ENCODE measurements at regions not wholly inside any gene's neighbourhood (a gene's known extent, or its start where the extent isn't known, plus 50 kb on each side); places are given as distances from the start of the nearest gene placed in this dataset.
A peak's percentile ranks its signal among the peaks of the same experiment; 100 is the strongest.

DNA sequence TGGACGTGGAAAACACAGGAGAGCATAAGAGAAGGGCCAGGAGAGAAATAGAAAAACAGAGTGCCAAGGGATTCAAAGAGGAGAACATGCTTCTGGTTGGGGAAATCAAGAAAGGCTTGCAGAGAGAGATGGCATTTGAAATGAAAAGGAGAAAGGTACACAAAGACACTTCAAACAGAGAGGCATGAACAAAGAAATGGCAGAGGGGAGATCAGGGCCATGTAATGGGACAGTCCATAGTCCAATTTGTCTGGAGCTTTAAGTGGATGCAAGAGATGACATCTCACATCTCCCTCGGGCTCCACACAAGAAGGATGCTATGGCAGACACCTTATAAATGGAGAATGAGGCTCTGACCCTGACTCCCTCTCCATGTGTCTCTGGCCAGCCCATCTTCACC, 331.1 kb downstream of the MLLT3 start:
- DNase-seq = no peak

DNA sequence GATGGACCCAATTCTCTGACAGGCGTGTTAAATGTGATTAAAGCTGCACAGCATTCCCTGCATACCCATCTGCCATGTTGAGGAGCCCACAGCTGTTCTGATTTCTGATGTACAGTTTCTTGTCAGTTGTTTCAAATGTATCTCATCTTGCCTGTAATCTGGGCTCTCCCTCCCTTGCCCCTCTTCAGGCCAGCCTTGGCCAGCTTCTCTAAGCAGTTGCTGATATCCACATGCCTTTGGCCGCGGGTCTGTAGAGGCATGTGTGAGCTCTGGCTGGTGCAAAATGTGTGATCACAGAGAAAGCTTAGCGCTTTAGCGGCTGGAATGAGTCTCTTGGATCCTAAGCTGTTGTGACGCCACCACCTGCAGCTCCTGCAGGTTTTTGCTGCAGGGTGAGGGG, 332.0 kb downstream of the MLLT3 start:
- DNase-seq = no peak

DNA sequence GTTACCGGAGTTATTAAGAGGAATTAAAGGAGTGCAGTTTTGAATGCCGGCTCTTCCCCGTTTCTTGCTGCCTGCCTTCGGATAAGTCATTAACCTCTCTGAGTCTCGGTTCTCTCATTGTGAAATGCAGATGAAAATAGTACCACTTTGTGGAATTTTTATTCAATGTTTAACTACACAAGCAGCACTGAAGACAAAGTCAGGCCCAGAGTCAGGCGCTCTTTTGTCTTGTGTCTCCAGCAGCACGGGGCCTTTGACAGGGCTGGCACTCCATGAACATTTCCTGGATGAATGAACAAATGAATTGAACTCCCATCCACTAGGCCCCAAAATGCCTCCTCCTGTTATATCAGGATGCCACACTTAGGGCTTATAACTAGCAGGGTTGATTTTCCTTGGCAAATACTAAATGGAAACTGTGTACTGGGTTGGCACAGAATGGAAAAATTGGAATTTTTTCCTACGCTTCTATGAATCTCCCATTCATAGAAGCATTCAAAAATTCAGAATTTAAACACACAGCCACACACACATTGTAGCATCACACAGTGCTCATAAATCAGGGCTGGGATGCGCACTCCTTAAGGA, 332.8 kb downstream of the MLLT3 start:
- no peak for DNase-seq

DNA sequence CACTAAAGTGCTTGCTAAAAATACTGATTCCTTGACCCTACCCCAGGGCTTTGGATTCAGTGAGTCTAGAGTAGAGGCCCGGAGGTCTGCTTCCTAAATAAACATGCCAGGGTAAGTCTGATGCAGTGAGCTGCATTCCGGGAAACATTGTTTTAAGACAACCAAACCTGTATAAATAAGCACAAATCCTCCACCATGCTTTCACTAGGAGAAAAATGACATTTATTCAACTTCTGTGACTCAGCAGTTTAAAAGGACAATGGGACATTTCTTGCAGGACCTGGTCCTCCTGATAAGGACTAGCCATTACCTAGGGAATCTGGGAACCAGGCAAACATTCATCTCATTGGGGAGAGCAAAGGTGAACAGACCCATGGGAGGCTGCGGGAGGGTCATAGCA, 335.3 kb downstream of the MLLT3 start:
- DNase-seq = no peak

DNA sequence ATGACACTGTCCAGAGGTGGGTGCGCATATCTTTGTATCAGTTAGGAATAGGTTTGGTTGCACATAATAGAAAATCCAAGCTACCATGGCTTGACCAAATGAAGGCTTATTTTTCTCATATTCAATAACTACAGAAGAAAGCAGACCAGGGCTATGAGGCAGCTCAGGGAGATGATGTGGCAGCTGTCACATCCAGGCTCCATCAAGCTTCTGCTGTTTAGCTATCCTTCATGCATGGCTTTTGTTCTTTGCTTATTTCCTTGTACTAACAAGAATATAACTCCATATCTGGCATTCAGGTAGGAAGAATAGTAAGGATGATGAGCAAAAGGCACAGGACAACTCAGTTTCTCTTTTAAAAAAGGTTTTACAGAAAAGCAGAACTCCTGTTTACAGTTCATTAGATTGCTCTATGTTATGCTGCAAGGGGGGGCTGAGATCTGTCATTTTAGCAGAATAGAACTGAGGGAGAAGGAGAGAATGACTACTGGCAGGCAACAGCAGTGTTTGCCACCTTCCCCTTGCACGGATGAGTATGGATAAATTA, 336.1 kb downstream of the MLLT3 start:
- no peak for DNase-seq

DNA sequence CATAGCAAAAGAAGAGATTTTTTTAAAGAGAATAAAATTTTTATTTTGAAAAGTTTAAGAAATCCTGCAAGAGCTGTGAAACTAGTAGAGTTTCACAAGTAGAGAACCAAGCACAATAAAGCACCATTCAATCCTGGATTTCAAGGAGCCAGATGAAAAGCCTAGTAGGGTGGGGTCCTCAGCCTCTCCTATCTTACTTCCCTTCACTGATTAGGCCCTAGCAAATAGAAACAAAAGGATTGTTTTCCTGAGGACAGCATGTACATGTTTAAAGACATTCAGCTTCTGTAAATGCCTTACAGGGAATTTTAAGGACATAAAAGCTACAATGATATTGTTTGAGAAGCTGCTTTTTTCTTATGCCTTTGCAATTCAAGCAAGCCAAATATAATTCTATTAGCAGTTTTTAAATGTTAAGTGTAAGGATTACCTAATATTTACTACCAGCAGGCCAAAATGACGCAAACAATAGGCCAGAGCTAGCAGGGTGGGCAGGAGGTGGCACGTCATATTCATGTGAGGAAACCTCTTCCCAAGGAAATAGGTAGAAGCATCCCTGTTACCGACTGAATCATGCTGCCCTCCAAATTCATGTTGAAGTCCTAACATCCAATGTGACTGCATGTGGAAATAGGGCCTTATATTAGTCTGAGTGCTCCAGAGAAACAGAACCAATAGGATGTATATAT, 337.6 kb downstream of the MLLT3 start:
- no peak for DNase-seq

DNA sequence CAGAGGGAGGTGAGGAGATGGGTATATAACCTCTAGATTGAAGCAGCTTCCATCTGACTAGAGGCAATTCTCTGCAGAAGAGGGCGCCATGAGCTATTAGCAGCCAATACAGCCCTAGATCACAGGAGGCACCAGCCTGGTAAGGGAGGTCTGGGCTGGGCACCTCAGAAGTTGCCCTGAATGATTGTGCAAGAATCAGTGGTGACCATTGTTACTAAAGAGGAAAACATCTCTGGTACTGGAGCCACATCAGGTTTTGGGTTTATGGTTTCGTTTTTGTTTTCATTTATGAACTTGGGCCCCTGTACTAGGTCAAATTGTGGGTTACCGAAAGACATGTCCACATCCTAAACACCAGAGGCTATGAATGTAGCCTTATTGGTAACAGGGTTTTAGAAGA, 342.0 kb downstream of the MLLT3 start:
- DNase-seq = no peak

DNA sequence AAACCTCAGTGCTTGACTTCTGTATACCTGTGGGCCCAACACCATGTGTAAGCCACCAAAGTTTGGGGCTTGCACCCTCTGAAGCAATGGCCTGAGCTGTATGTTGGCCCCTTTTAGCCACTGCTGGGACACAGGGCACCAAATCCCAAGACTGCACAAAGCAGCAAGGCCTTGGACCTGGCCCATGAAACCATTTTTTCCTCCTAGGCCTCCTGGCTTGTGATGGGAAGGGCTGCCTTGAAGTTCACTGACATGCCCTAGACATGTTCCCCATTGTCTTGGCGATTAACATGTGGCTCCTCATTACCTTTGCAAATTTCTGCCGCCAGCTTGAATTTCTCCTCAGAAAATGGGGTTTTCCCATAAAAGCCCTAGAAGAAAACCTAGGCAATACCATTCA, 345.5 kb downstream of the MLLT3 start:
- no peak for DNase-seq

DNA sequence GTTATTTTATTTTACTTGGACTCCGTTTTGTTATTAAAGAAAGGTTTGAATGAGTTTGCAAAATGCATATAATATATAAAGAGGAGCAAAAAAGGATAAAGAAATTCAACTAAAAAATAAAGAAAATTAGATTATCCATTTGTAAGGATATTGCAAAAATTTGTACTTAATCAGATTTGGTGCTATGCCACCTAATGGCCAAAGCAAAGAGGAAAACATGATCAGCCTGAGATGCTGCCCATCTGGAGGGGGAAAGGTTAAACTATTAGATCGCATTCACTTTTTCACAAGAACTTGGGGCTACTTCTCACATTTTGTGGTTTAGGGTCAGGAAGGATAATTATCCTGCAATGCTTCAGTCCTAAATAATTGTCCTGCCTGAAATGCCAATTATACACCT, 350.6 kb downstream of the MLLT3 start:
- no peak for DNase-seq

DNA sequence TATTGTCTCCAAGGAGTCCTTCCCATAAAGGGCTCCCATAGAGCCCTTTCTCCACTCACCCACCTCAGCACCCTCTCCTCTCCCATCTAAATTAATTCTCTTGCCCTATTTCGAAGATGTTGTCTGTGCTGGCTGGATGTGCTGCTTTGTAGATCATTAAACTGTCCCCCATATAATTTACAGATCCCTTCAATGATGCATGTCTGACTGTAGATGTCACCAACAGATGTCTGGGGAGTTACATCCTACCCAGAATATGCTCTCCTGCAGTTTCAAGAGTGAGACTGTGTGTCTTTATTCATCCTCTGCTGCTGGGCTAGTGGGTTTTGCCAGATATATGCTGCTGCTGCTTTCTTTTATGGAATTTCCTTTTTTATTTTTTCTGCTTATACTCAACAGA, 351.2 kb downstream of the MLLT3 start:
- no peak for DNase-seq

DNA sequence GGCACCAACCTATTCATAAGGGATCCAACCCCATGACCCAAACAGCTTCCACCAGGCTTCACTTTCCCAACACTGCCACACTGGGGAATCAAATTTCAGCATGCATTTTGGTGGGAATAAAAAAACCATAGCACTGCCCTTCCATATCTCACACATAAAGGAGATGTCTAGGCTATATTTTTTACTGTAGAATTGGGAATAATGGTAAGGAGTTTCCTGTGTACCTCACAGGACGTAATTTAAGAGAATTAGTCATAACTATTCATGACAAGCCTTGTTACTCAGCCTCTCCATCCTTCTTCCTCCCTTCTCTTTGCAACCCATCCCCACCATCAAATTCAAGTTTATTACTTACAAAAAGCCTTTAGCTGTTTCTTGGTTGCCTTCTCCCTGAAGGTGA, 352.1 kb downstream of the MLLT3 start:
- DNase-seq = no peak

DNA sequence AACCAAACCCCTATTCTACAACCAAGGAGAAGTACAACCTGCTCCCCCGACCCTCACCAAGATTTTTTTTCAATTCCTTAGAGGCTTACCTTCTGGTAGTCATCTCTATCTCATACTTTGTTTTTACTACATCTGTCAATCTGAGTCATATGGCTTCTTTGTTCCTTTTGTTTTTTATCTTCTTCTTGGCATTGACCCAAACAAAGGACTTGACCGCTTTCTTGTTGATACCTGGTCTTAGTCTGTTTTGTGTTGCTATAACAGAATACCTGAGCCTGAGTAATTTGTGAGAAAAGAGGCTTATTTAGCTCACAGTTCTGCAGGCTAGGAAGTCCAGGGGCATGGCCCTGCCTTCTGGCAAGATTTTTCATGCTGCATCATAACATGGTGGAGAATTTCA, 352.7 kb downstream of the MLLT3 start:
- DNase-seq = no peak

DNA sequence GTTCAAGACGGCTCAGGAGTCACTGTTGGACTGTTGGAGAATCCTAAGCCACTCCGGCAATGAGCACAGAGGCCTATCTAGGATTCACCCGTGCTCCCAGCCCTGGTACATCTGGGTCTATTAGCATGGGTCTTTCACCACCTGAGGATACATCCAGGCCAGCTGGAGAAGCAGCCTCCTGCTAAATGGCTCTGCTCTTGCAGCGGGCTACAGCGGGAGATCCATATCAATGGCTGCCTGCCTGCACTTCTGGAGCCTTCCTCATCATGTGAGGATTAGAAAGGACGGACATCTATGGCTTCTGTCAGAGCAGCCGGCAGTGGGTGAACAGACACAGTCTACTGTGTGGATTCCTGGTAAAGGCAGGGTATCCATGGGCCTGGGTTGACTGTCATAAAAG, 357.4 kb downstream of the MLLT3 start:
- DNase-seq = no peak

DNA sequence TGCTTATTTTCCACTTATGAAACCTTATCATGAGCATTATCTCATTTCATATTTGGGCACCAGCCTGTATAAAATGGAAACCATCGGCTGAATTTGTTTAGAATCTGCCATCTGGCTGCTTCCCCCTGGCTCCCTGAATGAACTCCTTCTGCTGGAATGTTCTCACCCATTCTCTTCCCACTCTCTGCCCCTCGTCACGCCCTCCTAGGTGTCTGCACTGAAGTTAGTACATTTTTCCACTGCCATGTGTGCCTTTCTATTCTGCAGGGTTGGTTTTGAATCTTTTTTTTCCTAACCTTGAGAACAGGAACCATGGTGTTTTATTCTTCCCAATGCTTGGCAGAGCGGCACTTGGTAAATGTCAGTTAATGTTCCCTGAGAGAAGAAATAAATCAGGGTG, 359.7 kb downstream of the MLLT3 start:
- DNase-seq = no peak

DNA sequence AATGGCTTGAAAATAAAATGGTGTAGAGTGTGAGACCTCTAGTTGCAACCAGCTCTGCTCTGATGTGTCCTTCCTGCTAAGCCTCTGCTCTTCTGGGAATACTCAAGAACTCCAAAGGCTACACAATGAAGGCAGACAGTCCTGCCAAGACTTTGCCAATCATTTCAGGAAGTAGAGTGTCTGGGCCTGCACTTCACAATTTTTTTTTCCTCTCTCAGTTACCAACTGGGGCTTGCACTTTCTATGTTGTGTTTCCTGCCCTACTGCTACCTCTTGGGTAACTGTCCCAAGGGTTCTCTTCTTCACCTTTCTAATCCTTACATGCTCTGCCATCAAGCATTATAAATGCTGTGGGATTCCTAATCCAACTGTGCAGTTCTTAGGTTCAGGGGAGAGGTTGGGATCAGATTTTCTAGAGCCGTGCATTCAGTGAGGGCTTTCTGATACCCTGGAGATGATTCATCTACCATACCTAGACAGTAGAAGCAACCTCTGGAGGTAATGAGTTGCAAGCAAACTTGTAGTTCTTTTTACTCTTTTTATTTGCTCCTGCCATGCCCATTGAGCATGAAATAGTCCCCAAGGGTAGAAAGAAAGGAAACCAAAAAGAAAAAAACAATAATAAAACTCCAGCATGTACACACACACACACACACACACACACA, 365.9 kb downstream of the MLLT3 start:
- no peak for DNase-seq

DNA sequence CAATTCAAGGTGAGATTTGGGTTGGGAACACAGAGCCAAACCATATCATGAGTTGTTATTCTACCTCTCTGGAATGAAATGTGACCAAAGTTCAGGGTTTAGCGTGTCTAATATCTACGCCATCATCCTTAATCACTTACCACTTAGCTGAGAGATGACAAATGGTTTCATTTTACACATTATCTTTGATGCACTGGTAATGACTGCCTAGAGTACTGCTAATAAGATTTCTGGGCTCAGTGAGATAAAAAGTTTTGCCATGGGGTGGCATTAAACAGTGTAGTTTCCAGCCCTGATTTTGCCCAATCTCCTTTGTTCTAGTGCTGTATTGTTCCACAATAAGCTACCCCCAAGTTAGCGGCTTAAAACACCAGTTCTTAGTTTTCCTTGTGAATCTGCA, 367.2 kb downstream of the MLLT3 start:
- no peak for DNase-seq

DNA sequence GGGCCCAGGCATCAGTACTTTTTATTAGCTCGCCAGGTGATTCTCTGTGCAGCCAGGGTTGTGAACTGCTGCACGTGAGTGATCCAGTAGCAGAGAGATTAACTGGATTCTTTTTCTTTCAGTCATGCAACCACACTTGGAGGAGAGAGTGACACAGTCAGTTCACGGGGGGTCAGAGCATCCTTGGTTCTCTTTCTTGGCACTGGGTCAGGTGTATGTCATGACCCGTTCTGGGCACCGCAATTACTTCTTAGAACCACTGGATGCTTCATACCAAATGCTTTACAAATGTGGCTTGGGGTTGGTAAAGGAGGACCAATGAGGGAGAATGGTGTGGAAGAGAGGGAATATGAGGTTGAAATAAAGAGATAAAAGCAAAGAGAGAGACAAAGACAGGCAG, 368.7 kb downstream of the MLLT3 start:
- no peak for DNase-seq

DNA sequence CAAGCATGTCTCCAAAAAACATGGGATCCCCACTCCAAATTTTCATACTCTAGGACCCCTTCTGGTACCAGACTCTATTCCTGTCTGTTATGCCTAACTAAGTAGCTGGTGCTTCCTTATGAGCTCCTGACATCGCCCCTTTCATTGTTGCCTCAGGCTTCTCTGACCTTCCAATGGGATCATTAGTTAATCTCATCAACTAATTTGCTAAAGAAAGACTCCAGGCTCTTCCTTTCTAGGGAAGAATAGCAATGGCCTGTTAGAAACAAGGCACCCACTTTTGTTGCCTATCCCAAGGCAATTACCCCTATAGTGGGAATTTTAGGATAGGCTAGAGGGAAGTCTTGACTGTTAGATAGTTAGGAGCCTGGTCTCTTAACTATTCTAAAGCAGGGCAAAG, 369.5 kb downstream of the MLLT3 start:
- no peak for DNase-seq

DNA sequence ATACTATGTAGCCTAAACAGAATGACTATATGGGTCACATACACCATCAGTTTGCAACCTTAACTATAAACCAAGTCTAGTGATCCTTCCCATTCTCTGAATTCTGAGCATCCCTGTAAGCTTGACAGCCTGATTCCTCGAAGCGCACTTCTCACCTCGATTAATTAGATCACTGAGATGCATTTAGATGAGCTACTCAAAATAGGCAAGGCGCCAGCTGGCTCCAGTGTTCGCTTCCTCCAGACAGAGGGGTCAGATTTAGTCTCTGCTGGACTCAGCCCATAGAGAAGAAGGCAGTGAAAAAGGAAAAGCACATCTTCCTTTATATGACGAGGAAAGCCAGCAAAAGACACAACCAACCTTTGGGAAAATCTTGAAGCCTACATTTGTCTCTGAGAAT, 371.5 kb downstream of the MLLT3 start:
- DNase-seq = no peak

DNA sequence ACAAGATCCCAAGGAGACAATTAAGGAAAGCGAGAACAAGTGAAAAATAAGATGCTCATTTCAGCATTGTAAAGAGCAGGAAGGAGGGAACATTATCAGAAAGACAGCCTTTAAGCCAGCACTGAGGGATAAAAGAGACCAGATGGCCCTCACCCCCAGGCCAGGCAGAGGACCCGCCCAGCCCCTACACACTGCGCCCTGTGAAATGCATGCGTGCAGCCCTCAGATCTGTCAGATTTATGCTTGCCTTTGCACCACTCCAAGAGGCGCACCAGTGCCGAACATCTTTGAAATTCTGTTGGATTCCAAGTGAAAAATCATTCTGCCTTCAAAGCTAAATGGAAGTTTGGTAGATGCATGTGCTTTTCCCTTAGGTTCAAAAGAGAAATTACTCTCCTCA, 378.0 kb downstream of the MLLT3 start:
- DNase-seq = no peak

DNA sequence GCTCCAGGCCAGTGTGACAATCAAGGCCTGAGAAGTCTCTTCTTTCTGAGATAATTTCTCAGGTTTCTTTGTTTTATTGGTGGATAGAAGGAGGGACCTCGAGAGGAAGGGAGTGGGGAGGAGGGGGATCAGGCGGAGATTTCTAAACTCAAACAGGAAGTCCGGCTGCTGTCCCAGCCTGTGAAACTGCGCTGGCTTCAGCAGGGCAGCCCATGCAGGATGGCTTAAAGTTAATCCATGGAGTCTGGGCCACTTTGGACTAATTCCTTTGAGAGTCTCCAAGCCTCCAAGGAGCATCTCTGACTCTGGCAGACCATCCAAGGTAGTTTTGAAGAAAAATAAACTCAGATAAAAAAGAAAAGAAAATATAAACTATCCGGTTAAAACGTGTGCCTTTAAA, 378.5 kb downstream of the MLLT3 start:
- no peak for DNase-seq

DNA sequence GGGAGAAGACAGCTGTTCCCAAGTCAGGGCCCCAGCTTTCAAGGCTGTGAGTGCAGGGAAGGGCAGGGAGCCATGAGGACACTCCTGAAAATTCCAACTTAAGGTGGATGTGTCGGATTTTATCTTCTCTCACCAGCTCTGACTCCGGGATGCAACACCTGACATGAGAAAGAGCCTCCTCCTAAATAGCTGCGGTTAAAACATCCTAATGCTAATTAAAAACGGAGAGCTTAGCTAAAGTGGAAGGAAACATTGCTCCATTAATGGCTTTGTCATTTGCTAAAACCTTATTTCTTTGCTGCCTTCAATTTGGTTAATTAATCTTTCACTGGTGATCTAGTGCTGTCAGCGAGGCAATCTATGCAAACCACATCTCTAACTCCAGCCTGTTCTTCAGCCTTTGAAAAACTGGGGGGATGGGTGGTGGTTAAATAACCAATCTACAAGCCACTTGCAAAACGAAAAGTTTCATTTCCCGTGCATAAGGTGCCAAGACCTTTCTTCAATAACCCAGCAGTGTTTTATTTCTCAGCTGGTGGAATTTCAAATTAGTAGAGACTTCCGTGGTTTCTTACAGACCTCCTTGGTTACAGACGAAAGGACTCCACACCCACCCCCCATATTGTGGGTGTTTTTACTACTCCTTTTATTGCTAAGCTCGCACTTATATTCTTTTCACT, 379.6 kb downstream of the MLLT3 start:
- peak; percentile 21 for DNase-seq

DNA sequence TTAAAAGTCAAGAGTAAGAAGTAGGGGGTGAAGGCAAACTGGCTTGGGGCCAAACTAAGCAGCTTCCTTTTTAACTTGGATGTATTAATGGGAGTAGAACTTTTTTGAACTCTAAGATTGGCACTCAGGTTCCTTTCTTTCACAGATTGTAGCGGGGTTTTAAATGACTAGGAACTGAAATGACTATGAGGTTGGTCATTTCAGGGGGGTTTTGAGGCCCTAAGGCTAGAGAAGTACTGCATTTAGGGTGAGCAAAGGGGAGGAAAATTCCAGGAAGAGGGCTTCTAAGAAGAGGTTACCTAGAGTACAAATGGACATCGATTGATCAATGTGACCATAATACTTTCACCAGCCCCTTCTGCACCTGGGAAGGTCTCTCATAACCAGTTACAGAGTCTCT, 381.8 kb downstream of the MLLT3 start:
- DNase-seq = no peak

DNA sequence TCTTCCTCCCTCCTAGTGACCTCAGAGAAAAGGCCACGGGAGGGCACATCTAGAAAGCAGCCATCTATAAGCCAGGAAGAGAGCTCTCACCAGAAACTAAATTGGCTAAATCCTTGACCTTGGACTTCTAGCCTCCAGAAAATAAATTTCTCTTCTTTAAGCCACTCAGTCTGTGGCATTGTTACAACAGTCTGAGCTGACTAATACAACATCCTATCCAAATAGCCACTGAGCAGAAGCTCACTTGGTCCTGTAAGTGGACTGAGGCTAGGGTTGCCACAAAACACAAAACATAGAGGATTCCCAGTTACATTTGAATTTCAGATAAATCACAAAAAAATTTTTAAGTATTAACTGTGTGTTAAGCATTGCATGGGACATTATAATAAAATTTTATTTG, 383.4 kb downstream of the MLLT3 start:
- no peak for DNase-seq

Measured in activated naive CD4-positive, alpha-beta T cell treated with Interleukin-2 at 50 U/mL for 16 hours (primary cell).